G401 (cell line): ENCODE measurements at regions not wholly inside any gene's neighbourhood (a gene's known extent, or its start where the extent isn't known, plus 50 kb on each side); places are given as distances from the start of the nearest gene placed in this dataset.
"Not testable (repeated sequence)": the region's sequence is repeated elsewhere in the genome, so short reads cannot be mapped to it uniquely, and the experiment has no call there.

Experiments
- DNase-seq: peaks from one replicate; pipeline ENCODE4 v3.0.0-alpha.2; 2015; ENCODE audit warnings: low spot score
- in situ Hi-C: cut with HindIII; loops from 2 replicates; pipeline ENCODE4 v1.10.0; 2016; ENCODE audit warnings: low sequenced_read_pairs, mixed read lengths

DNA sequence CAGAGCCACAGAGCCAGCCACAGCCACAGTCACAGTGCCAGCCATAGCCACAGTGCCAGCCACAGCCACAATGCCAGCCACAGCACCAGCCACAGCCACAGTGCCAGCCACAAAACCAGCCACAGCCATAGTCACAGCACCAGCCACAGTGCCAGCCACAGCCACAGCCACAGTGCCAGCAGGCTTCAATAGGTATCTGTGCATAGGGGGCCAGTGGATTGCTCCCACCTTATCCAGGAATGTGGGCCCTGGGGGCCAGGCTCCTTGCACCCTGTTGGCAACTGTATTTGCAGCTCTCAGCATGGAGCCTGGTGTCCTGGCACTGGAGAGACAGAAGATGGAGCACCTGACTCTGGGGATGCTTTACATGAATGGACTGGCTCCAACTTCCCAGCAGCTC, 111.7 kb upstream of the IRX2 start:
- in situ Hi-C loops: no loop called here
- no peak for DNase-seq

DNA sequence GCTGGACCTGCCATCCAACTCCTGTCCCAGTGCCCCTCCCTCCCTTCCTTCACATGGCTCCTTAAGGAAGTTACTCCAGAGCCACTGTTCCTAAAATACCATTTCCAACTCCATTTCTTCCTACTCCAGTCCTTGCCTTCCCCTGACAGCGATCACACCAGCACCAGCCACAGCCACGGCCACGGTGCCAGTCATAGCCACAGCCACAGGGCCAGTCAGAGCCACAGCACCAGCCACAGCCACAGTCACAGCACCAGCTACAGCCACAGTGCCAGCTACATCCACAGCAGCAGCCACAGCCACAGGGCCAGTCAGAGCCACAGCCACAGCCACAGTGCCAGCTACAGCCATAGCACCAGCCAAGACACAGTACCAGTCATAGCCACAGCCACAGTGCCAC, 110.7 kb upstream of the IRX2 start:
- in situ Hi-C loops, DNase-seq: not testable (repeated sequence)

- in situ Hi-C loops: no loop called here
- no peak for DNase-seq
Measured at GRCh38 chr5:2861605-2862004, 110.1 kb upstream of the IRX2 start.

DNA sequence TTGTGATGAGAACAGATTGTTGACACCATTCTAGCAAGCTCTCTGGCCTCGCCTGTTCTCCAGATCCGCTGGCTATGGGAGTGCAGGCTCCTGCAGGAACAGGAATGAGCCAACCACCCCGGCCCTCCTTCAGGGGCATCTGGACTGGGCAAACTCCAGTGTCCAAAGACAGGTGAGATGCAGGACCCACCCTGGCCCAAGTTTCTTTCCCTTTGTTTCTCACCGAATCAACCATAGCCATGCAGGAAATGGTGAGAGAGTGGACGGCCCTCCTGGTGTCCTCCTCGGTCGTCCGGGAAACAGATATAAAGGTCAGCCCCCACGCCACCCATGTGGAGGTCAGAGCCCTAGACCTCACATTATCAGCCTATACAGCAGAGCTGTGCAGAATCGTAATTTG, 108.6 kb upstream of the IRX2 start:
- in situ Hi-C loops: no loop called here

DNA sequence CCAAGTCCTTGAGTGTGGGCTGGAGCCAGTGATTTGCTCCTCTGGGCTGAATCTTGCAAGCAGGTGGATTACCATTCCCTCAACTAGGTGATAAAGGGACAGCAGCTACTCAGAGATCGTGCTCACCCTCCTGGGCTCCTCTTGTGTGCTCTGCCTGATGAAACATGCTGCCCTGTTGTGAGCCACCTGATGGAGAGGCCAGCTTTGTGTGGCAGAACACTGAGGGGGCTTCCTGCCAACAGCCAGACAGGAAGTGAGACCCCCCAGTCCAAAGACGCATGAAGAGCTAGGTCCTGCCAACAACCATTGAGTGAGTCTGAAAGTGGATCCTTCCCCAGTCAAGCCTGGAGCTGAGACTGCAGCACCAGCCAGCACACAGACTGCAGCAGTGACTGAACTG, 106.4 kb upstream of the IRX2 start:
- in situ Hi-C loops: no loop called here
- no peak for DNase-seq

More for the DNA sequence above, 108.6 kb upstream of the IRX2 start:
- no peak for DNase-seq

GRCh38 chr5:2856206-2856605, 104.7 kb upstream of the IRX2 start:
- no peak for DNase-seq
- in situ Hi-C loops: no loop called here

DNA sequence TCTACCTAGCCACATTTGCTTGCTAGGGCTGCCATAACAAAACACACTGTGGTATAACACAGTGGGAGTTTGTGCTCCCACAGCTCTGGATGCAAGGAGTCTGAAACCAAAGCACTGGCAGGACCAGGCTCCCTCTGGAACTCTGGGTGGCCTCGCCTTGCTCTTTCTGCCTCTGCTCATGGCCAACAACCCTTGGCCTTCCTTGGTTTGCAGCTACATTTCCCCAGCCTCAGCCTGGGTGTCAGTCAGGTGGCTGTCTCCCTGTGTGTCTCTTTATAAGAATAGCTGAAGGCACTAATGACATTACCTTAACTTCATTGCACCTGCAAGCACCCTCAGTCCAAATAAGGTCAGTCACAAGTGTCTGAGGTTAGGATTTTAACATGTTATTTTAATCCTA, 101.0 kb upstream of the IRX2 start:
- in situ Hi-C loops: no loop called here
- DNase-seq: no peak

DNA sequence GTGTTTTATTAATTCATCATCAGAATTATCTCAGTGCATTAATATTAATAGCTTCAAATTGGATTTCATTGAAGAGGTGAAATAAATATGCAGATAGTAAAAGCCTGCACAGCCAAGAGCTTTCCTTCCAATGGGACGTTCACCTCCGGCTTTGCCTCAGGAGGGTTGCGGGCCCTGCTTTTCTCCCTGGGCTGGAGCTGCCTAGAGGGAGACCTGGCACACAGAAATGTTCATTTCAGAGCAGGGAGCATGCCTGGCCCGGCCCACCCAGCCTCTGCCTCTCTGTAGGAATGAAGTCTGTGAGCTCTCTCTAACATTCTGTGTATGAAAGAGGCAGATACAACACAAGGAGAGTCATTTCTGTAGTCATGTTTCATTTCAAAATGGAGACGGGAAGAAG, 100.4 kb upstream of the IRX2 start:
- DNase-seq: no peak
- in situ Hi-C loops: no loop called here

- in situ Hi-C loops: no loop called here
- DNase-seq: no peak
Measured at GRCh38 chr5:2849429-2849828, 98.0 kb upstream of the IRX2 start.

- DNase-seq: peak; percentile 2
- in situ Hi-C loops: no loop called here
Measured at GRCh38 chr5:2848619-2849018, 97.1 kb upstream of the IRX2 start.

- DNase-seq: no peak
- in situ Hi-C loops: no loop called here
Measured at GRCh38 chr5:2847608-2848007, 96.1 kb upstream of the IRX2 start.

DNA sequence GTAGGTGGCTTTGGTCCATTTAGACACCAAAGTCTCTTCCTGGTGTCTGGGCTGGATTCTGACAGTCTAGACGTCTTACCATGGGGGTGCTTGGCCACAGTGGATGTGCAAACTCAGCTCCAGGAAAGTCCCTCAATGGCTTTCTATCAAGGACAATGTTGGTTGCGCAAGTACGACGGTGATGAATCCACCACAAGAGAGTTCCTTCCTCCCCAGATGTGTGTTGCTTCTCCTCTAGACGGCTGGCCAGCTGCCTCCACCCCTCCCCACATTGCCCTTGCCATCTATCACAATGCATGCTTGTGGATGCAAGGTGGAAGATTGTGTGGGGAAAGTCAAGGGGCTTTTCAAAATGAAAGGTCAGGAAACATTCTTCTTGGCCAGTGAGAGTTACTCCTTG, 89.7 kb upstream of the IRX2 start:
- in situ Hi-C loops: no loop called here
- DNase-seq: no peak

DNA sequence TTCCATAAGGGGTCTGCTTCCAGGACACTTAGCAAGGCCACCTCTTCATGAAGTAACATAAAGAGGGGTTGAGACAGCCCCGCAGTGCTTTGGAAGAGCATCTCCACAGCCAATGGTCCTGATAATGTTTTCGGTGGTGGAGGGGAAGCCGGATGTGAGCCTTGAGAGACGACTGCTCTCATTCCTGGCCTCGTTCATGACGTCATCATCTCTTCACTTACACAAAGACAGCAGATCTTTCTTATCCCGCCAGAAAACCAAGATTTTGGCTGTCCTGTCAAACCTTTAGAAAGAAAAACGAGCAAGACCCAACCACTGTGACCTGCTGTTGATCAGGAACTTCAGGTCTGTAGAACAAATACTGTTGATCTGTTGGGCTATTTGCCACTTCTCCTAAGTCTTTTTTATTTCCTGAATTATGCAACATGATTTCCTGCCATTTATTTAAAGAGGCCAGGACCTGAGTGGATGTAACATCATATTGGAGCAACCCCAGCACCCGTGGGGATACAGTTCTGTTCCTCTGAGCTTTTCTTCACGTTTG, 89.0 kb upstream of the IRX2 start:
- in situ Hi-C loops: no loop called here
- no peak for DNase-seq

GRCh38 chr5:2836133-2836532, 84.7 kb upstream of the IRX2 start:
- in situ Hi-C loops: no loop called here
- no peak for DNase-seq

DNA sequence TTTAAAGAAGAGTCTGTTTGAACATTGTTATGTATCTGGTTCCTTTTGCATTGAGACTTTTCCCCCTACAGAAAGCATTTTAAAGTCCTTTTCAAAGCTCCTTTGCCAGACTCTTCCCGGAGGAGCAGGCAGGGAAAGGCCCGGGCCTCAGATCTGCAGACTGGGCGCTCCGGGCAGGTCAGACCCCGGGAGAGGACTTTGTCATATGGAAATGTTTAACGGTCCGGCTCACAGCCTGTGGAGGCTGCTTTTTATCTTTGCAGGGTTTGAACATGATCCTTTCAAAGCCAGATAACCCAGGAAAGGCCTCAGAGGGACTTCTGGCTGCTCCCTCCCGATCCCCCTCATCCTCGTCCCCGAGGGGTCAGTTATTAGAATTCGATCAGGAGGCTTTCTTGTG, 82.1 kb upstream of the IRX2 start:
- in situ Hi-C loops: no loop called here
- DNase-seq: no peak

DNA sequence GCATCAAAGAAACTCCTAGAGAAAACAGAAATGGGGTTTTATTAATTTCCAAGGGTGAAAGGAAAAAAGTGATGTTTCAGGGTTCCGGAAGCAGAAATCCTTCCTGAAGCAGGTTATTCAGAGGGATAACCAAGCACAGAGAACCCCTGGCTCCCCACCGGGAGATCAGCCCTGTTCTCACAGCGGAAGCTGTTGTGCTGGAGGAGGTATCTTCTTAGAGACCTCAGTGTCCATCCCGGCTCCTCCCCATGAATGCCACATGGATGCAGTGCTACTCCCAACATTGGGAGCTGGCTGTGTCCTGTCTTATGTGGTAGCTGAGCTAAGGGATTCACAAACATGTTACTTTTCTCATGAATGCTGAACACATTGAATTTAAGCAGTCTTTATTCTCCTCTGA, 80.9 kb upstream of the IRX2 start:
- DNase-seq: no peak
- in situ Hi-C loops: no loop called here

- DNase-seq: no peak
Measured at GRCh38 chr5:2829239-2829638, 77.8 kb upstream of the IRX2 start.

DNA sequence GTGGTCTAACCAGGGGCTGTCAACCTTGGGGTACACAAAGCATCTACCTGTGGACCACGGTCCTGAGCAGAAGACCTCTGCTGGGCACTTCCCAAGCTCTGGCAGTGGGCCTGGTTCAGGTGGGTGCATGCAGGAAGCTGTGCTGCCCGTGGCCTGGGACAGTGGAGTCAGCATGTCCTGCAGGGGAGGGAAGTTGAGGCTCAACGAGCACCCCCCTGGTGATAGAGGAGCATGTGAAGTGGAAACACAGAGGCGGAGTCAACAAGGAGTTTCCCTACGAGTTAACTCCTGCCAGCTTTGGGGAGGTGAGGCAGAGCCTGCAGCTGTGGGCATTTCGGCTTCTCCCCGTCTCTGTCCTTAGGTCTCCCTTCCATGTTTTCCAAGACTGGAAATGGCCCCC, 67.5 kb upstream of the IRX2 start:
- in situ Hi-C loops: no loop called here
- DNase-seq: no peak

More at GRCh38 chr5:2829239-2829638, 77.8 kb upstream of the IRX2 start:
- in situ Hi-C loops: no loop called here

DNA sequence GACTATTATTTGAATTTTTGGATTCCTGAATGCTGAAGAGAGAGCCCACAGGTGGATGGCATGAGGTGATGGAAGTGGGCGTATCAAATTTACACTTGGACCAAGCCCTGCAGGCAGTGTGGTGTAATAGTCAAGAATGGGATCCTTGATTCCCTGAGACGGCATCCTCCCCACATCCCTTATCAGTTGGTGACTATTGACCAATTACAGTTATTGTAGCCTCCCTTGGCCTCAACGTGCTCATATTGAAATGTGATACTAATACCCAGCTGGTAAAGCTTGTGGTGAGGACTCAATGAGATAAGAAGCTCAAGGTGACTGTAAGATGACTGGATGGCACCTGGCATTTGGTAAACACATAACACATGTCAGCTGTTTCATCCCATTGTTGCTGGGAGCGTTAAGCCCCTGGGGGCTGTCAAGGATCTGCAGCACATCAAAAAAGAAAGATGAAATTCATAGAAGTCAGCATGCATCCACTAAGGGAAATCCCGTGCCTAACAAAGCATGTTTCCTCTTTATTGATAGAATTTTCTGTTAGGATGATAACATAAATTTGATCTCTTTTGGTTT, 65.6 kb upstream of the IRX2 start:
- DNase-seq: no peak
- in situ Hi-C loops: no loop called here

DNA sequence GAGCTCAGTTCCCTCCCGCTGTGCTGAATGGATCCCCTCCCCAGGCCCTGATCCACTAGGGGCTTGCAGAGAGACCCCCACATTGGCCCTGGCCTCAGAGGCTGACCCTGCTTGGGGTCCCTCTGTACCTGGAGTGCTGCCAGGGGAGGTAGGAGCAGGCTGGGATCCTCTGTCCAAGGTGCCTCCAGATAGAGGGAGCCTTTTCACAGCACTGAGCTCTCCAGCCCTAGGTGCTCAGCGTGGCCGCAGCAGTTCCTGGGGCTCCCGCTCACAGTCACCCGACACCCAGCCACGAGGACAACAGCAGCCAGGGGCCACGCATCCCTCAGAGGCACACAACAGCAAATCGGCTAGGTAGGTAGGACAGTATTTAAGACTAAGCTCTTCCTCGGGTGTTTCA, 62.2 kb upstream of the IRX2 start:
- in situ Hi-C loops: no loop called here
- DNase-seq: no peak

DNA sequence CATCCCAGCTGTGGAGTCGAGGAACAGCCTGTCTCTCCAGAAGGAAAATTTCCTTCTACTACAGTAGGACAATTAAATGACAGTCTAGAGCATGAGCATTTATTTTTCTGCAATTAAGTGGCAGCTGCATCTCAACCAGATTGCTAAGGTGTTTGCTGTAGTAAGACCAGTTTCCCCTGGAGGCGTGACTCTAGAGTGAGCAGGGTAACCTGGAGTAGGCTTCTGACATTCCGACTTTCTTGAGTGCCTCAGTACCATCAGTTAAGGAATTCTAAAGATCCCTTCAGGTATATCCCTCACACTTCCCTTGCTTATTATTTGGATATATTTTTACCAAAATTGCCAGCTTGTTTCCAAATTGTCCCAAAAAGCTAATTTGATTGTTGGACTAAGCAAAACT, 59.2 kb upstream of the IRX2 start:
- in situ Hi-C loops: no loop called here
- DNase-seq: no peak

DNA sequence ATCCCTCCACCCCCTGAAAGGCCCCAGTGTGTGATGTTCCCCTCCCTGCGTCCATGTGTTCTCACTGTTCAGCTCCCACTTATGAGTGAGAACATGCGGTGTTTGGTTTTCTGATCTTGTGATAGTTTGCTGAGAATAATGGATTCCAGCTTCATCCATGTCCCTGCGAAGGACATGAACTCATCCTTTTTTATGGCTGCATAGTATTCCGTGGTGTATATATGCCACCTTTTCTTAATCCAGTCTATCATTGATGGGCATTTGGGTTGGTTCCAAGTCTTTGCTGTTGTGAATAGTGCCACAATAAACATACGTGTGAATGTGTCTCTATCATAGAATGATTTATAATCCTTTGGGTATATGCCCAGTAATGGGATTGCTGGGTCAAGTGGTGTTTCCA, 55.8 kb upstream of the IRX2 start:
- DNase-seq, in situ Hi-C loops: not testable (repeated sequence)
